ENCODE measurements at regions not wholly inside any gene's neighbourhood (a gene's known extent, or its start where the extent isn't known, plus 50 kb on each side); places are given as distances from the start of the nearest gene placed in this dataset.

DNA sequence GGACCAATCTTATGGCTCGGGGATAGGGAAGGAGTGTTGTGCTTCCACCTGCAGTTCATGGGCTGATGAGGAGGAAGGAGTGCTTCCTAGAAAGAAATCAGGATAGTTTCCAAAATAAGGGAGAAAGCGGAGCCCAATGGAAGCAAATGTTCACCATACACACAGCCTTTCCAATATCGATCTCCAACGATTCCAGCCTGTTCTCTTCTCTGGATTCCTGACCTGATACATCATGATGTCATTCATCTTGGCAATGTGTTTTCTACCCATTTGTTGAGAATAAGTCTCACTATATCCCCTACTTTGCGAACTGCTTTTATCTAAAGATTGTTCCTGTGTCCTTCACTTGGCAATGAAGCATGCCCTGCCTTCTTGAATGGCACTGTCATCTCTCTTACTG, 205.3 kb upstream of the SIX2 start:
- TF ChIP-seq, protein P1, sequence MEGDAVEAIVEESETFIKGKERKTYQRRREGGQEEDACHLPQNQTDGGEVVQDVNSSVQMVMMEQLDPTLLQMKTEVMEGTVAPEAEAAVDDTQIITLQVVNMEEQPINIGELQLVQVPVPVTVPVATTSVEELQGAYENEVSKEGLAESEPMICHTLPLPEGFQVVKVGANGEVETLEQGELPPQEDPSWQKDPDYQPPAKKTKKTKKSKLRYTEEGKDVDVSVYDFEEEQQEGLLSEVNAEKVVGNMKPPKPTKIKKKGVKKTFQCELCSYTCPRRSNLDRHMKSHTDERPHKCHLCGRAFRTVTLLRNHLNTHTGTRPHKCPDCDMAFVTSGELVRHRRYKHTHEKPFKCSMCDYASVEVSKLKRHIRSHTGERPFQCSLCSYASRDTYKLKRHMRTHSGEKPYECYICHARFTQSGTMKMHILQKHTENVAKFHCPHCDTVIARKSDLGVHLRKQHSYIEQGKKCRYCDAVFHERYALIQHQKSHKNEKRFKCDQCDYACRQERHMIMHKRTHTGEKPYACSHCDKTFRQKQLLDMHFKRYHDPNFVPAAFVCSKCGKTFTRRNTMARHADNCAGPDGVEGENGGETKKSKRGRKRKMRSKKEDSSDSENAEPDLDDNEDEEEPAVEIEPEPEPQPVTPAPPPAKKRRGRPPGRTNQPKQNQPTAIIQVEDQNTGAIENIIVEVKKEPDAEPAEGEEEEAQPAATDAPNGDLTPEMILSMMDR (IDR thresholded peaks at IDR 0.05): no peak
- TF ChIP-seq POLR2A (IDR thresholded peaks at IDR 0.05): no peak
